WTC11 (cell line): ENCODE measurements at regions not wholly inside any gene's neighbourhood (a gene's known extent, or its start where the extent isn't known, plus 50 kb on each side); places are given as distances from the start of the nearest gene placed in this dataset.

Source experiments
- AR ChIP-seq: fragments of 250-450 bp; sonication (Bioruptor Pico); IDR thresholded peaks from 2 replicates; pipeline ENCODE4 v1.9.0; 2021; ENCODE audit warnings: mild to moderate bottlenecking
- CTCF ChIP-seq: fragments of 200-600 bp; IDR thresholded peaks from 2 replicates; pipeline ENCODE4 v1.8.0; 2022; ENCODE audit warnings: antibody characterized with exemption
- E2F4 ChIP-seq: sonication (generic); formaldehyde crosslinking; IDR thresholded peaks from 2 replicates; pipeline ENCODE4 v1.8.1; 2022; ENCODE audit warnings: low read depth, mild to moderate bottlenecking, moderate library complexity, missing genetic modification reagents, borderline replicate concordance
- NFATC4 ChIP-seq: fragments of 250-450 bp; sonication (Bioruptor Pico); IDR thresholded peaks from 2 replicates; pipeline ENCODE4 v1.9.0; 2021; ENCODE audit warnings: mild to moderate bottlenecking
- RELA ChIP-seq: sonication (generic); formaldehyde crosslinking; IDR thresholded peaks from 2 replicates; pipeline ENCODE4 v1.8.1; 2022; ENCODE audit warnings: missing genetic modification reagents, mild to moderate bottlenecking, borderline replicate concordance
- RORB ChIP-seq: fragments of 250-450 bp; sonication (Bioruptor Pico); IDR thresholded peaks from 2 replicates; pipeline ENCODE4 v1.9.0; 2021; ENCODE audit warnings: mild to moderate bottlenecking
- TP53 ChIP-seq: sonication (generic); formaldehyde crosslinking; IDR thresholded peaks from 2 replicates; pipeline ENCODE4 v1.8.1; 2023; ENCODE audit warnings: mild to moderate bottlenecking, missing genetic modification reagents
- ZNF138 ChIP-seq: sonication (generic); formaldehyde crosslinking; conservative IDR thresholded peaks from 2 replicates; pipeline ENCODE4 v1.8.1; 2022; ENCODE audit warnings: mild to moderate bottlenecking, moderate library complexity, missing genetic modification reagents
- ZNF232 ChIP-seq: sonication (generic); formaldehyde crosslinking; IDR thresholded peaks from 2 replicates; pipeline ENCODE4 v1.8.0; 2022; ENCODE audit warnings: mild to moderate bottlenecking, missing genetic modification reagents
- ZNF416 ChIP-seq: fragments of 250-450 bp; sonication (Bioruptor Pico); IDR thresholded peaks from 2 replicates; pipeline ENCODE4 v1.9.0; 2021; ENCODE audit warnings: mild to moderate bottlenecking, inconsistent platforms
- TF ChIP-seq, protein P1 (sequence below): sonication (generic); formaldehyde crosslinking; IDR thresholded peaks from 2 replicates; pipeline ENCODE4 v1.8.1; 2022; ENCODE audit warnings: low read depth, missing genetic modification reagents, borderline replicate concordance

- TF ChIP-seq CTCF (no peak), ZNF138 (CRISPR knock-in tag) (no peak), E2F4 (CRISPR knock-in tag) (no peak), RORB (CRISPR knock-in tag) (no peak), TP53 (CRISPR knock-in tag) (no peak), ZNF416 (no peak), ZNF232 (CRISPR knock-in tag) (no peak), RELA (CRISPR knock-in tag) (no peak), AR (CRISPR knock-in tag) (no peak), NFATC4 (CRISPR knock-in tag) (no peak)
- TF ChIP-seq, protein P1, sequence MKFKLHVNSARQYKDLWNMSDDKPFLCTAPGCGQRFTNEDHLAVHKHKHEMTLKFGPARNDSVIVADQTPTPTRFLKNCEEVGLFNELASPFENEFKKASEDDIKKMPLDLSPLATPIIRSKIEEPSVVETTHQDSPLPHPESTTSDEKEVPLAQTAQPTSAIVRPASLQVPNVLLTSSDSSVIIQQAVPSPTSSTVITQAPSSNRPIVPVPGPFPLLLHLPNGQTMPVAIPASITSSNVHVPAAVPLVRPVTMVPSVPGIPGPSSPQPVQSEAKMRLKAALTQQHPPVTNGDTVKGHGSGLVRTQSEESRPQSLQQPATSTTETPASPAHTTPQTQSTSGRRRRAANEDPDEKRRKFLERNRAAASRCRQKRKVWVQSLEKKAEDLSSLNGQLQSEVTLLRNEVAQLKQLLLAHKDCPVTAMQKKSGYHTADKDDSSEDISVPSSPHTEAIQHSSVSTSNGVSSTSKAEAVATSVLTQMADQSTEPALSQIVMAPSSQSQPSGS (CRISPR knock-in tag), result no peak
Measured at GRCh38 chr12:92062539-92063493, 82.8 kb downstream of the BTG1 start.
